HepG2 (cell line): ENCODE measurements at regions not wholly inside any gene's neighbourhood (a gene's known extent, or its start where the extent isn't known, plus 50 kb on each side); places are given as distances from the start of the nearest gene placed in this dataset.

Experiments used
- EHMT2 ChIP-seq: fragments of 200-600 bp; sonication (generic); IDR thresholded peaks from 2 replicates; pipeline ENCODE4 v1.7.0; 2017; ENCODE audit warnings: antibody characterized with exemption, low read depth, low read length, borderline replicate concordance
- FOXP4 ChIP-seq: sonication (generic); formaldehyde crosslinking; IDR thresholded peaks from 2 replicates; pipeline ENCODE4 v1.4.0; 2020; ENCODE audit warnings: missing genetic modification reagents
- SALL2 ChIP-seq: sonication (generic); formaldehyde crosslinking; IDR thresholded peaks from 2 replicates; pipeline ENCODE4 v1.8.1; 2023; ENCODE audit warnings: mild to moderate bottlenecking, missing genetic modification reagents, inconsistent platforms
- ZFP82 ChIP-seq: sonication (generic); formaldehyde crosslinking; IDR thresholded peaks from 2 replicates; pipeline ENCODE4 v1.5.1; 2020; ENCODE audit warnings: mild to moderate bottlenecking, missing genetic modification reagents, borderline replicate concordance
- ZNF660 ChIP-seq: sonication (generic); formaldehyde crosslinking; IDR thresholded peaks from 2 replicates; pipeline ENCODE4 v1.5.1; 2020; ENCODE audit warnings: mild to moderate bottlenecking, low read depth, missing genetic modification reagents, borderline replicate concordance
- TF ChIP-seq, protein P1 (sequence below): sonication (generic); formaldehyde crosslinking; IDR thresholded peaks from 2 replicates; pipeline ENCODE4 v1.4.0; 2020; ENCODE audit warnings: missing genetic modification reagents
- TF ChIP-seq, protein P2 (sequence below): sonication (generic); formaldehyde crosslinking; conservative IDR thresholded peaks from 2 replicates; pipeline ENCODE4 v1.4.0; 2020; ENCODE audit warnings: mild to moderate bottlenecking, missing genetic modification reagents, moderate library complexity

GRCh38 chr6:113315879-113316278, 541.3 kb upstream of the MARCKS start (continued):
- TF ChIP-seq, protein P1, sequence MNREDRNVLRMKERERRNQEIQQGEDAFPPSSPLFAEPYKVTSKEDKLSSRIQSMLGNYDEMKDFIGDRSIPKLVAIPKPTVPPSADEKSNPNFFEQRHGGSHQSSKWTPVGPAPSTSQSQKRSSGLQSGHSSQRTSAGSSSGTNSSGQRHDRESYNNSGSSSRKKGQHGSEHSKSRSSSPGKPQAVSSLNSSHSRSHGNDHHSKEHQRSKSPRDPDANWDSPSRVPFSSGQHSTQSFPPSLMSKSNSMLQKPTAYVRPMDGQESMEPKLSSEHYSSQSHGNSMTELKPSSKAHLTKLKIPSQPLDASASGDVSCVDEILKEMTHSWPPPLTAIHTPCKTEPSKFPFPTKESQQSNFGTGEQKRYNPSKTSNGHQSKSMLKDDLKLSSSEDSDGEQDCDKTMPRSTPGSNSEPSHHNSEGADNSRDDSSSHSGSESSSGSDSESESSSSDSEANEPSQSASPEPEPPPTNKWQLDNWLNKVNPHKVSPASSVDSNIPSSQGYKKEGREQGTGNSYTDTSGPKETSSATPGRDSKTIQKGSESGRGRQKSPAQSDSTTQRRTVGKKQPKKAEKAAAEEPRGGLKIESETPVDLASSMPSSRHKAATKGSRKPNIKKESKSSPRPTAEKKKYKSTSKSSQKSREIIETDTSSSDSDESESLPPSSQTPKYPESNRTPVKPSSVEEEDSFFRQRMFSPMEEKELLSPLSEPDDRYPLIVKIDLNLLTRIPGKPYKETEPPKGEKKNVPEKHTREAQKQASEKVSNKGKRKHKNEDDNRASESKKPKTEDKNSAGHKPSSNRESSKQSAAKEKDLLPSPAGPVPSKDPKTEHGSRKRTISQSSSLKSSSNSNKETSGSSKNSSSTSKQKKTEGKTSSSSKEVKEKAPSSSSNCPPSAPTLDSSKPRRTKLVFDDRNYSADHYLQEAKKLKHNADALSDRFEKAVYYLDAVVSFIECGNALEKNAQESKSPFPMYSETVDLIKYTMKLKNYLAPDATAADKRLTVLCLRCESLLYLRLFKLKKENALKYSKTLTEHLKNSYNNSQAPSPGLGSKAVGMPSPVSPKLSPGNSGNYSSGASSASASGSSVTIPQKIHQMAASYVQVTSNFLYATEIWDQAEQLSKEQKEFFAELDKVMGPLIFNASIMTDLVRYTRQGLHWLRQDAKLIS: no peak
- TF ChIP-seq ZNF660 (no peak), EHMT2 (no peak), ZFP82 (CRISPR knock-in tag) (no peak), FOXP4 (no peak), SALL2 (no peak)
- TF ChIP-seq, protein P2, sequence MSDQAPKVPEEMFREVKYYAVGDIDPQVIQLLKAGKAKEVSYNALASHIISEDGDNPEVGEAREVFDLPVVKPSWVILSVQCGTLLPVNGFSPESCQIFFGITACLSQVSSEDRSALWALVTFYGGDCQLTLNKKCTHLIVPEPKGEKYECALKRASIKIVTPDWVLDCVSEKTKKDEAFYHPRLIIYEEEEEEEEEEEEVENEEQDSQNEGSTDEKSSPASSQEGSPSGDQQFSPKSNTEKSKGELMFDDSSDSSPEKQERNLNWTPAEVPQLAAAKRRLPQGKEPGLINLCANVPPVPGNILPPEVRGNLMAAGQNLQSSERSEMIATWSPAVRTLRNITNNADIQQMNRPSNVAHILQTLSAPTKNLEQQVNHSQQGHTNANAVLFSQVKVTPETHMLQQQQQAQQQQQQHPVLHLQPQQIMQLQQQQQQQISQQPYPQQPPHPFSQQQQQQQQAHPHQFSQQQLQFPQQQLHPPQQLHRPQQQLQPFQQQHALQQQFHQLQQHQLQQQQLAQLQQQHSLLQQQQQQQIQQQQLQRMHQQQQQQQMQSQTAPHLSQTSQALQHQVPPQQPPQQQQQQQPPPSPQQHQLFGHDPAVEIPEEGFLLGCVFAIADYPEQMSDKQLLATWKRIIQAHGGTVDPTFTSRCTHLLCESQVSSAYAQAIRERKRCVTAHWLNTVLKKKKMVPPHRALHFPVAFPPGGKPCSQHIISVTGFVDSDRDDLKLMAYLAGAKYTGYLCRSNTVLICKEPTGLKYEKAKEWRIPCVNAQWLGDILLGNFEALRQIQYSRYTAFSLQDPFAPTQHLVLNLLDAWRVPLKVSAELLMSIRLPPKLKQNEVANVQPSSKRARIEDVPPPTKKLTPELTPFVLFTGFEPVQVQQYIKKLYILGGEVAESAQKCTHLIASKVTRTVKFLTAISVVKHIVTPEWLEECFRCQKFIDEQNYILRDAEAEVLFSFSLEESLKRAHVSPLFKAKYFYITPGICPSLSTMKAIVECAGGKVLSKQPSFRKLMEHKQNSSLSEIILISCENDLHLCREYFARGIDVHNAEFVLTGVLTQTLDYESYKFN: no peak
